Esophagus muscularis mucosa (tissue), 4 donors: ENCODE measurements at regions not wholly inside any gene's neighbourhood (a gene's known extent, or its start where the extent isn't known, plus 50 kb on each side); places are given as distances from the start of the nearest gene placed in this dataset.
"Not testable (repeated sequence)": the region's sequence is repeated elsewhere in the genome, so short reads cannot be mapped to it uniquely, and the experiment has no call there.

Source experiments
- DNase-seq: peaks from one replicate; pipeline ENCODE4 v3.0.0-alpha.2; 2017; ENCODE audit errors: extremely low spot score
- H3K27ac ChIP-seq, 4 donors: fragments of 200-600 bp; sonication (generic); replicated peaks in 1 of 4; 1 replicate in 3 of 4; 2 replicates in 1 of 4; pipeline ENCODE4 v1.5.1; 2016 to 2019; ENCODE audit warnings: mild to moderate bottlenecking in 1 of 4
- H3K27me3 ChIP-seq, 4 donors: fragments of 200-600 bp; sonication (generic); one replicate each; pipeline versions ENCODE4 v1.5.1 to v1.6.0; 2016 to 2019
- H3K36me3 ChIP-seq, 4 donors: fragments of 200-600 bp; sonication (generic); one replicate each; pipeline ENCODE4 v1.5.1; 2016 to 2019
- H3K4me1 ChIP-seq, 4 donors: fragments of 200-600 bp; sonication (generic); one replicate each; pipeline ENCODE4 v1.5.1; 2016 to 2019
- H3K4me3 ChIP-seq, 4 donors: fragments of 200-600 bp; sonication (generic); 1 replicate in 2 of 4; 2 replicates in 2 of 4; pipeline ENCODE4 v1.5.1; 2016 to 2019; ENCODE audit warnings: mild to moderate bottlenecking in 4 of 4, moderate library complexity in 1 of 4
- H3K9me3 ChIP-seq, 4 donors: fragments of 200-600 bp; sonication (generic); 1 replicate in 3 of 4; 2 replicates in 1 of 4; pipeline ENCODE4 v1.5.1; 2016 to 2019
- CTCF ChIP-seq, 3 experiments: fragments of 200-600 bp in 2 of 3; fragments of 450-650 bp in 1 of 3; sonication (generic) in 2 of 3; IDR thresholded peaks; one replicate each; pipeline ENCODE4 v1.5.1; 2017 to 2019; ENCODE audit warnings: antibody characterized with exemption in 3 of 3, mild to moderate bottlenecking in 2 of 3, moderate library complexity in 1 of 3
- EP300 ChIP-seq: sonication (generic); formaldehyde crosslinking; IDR thresholded peaks from one replicate; pipeline ENCODE4 v1.6.1; 2017; ENCODE audit warnings: antibody characterized with exemption
- POLR2A ChIP-seq: fragments of 450-650 bp; IDR thresholded peaks from one replicate; pipeline ENCODE4 v1.6.1; 2017; ENCODE audit warnings: antibody characterized with exemption, moderate library complexity, mild to moderate bottlenecking, low read depth
- POLR2AphosphoS5 ChIP-seq, 2 donors: sonication (generic); formaldehyde crosslinking; IDR thresholded peaks; one replicate each; pipeline ENCODE4 v1.6.1; 2017; ENCODE audit warnings: antibody characterized with exemption in 2 of 2
- WGBS: methylation state at CpG from one replicate; pipeline ENCODE4 v1.1.5; 2018; 5-methylcytosine and 5-hydroxymethylcytosine counted together
- intact Hi-C: fragments of 100-400 bp; cut with DNase I; formaldehyde crosslinking; loops from one replicate; pipeline ENCODE4 v1.15.1; 2023

DNA sequence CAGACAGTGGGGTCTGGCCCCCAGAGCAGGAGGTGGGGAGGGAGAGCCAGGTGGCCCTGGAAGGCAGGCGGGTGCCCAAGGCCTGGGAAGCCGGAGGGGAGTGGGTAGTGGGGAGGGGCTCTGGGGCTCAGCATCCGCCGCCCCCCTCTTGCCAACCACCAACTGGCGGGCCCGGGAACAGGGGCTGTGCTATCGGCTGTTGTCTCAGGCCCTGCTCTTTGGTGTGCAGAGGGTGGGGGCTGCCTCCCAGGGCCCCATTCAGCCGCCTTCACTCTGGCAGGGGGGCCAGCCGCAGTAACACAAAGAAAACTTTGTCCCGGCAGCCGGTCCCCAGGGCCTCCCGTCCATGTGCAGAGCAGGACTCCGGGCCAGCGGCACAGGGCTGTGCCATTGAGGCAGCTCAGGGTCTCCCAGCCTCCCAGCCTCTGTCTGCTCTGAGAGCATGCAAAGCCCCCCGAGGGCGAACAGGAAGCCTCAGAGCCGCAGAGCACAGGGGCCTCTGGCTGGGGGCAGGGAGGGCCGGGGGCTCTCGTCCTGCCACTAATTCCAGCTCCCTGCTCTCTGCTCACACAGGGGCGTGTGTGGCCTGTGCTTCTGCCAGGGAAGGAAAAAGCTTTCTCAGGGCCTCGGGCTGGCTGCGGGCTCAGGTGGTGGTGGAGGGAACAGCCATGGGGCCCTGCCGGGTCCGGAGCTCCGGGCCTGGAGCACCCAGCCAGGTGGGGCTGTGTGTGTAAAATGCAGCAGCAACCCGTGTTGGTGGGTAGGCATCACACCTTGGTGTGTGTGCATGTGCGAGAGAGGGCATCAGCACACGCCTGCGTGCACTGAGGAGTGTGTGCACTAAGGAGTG, 54.2 kb upstream of the NOTCH1 start:
- DNase-seq, result no peak
- H3K4me1 ChIP-seq, result peaks cover 8 to 41% (median 32%) of the 10 kb centered on the region in 4 donors
- H3K36me3 ChIP-seq, result no peaks in the 10 kb centered on the region
- intact Hi-C loops, result no loop called here
- TF ChIP-seq EP300 (no peak), POLR2A (no peak), CTCF (IDR thresholded peaks at IDR 0.05) (no peak), POLR2AphosphoS5 (IDR thresholded peaks at IDR 0.05) (no peak)
- 70% methylated on average over 19 of the region's 29 CpGs for WGBS
- no peak overlapping the region for H3K27ac ChIP-seq
- peaks cover 0 to 56% (median 0%) of the 10 kb centered on the region in 4 donors for H3K27me3 ChIP-seq
- H3K4me3 ChIP-seq, result no peak overlapping the region
- no peaks in the 10 kb centered on the region for H3K9me3 ChIP-seq

- intact Hi-C loops, result no loop called here
- peaks cover 0 to 34% (median 23%) of the 10 kb centered on the region in 4 donors for H3K4me1 ChIP-seq
- peaks cover 0 to 48% (median 0%) of the 10 kb centered on the region in 4 donors for H3K27me3 ChIP-seq
- H3K4me3 ChIP-seq, result no peak overlapping the region
- H3K36me3 ChIP-seq, result no peaks in the 10 kb centered on the region
- 92% methylated on average over 8 of the region's 18 CpGs for WGBS
- no peak overlapping the region for H3K27ac ChIP-seq
- no peak for DNase-seq
- no peaks in the 10 kb centered on the region for H3K9me3 ChIP-seq
- TF ChIP-seq POLR2A (no peak), EP300 (no peak), POLR2AphosphoS5 (IDR thresholded peaks at IDR 0.05) (no peak), CTCF (IDR thresholded peaks at IDR 0.05) (no peak)
Observed at GRCh38 chr9:136599074-136599531, 53.3 kb upstream of the NOTCH1 start.

GRCh38 chr9:136598390-136599073, 52.7 kb upstream of the NOTCH1 start:
- Histone ChIP-seq H3K4me1 (peaks cover 0 to 29% (median 17%) of the 10 kb centered on the region in 4 donors), H3K27me3 (peaks cover 0 to 42% (median 0%) of the 10 kb centered on the region in 4 donors)
- H3K4me3 ChIP-seq, H3K9me3 ChIP-seq, H3K36me3 ChIP-seq, intact Hi-C loops, H3K27ac ChIP-seq, DNase-seq: not testable (repeated sequence)
- WGBS, result 84% methylated on average over 8 of the region's 13 CpGs

- Histone ChIP-seq H3K36me3 (no peaks in the 10 kb centered on the region), H3K27ac (no peak overlapping the region), H3K4me1 (peaks cover 0 to 29% (median 14%) of the 10 kb centered on the region in 4 donors), H3K4me3 (no peak overlapping the region), H3K9me3 (no peaks in the 10 kb centered on the region), H3K27me3 (peaks cover 0 to 36% (median 0%) of the 10 kb centered on the region in 4 donors)
- TF ChIP-seq EP300, result no peak
- no peak for TF ChIP-seq POLR2A
- TF ChIP-seq CTCF (IDR thresholded peaks at IDR 0.05), result no peak
- no peak for TF ChIP-seq POLR2AphosphoS5 (IDR thresholded peaks at IDR 0.05)
- no peak for DNase-seq
- intact Hi-C loops, result no loop called here
- 91% methylated on average over 9 of the region's 9 CpGs for WGBS
Observed at GRCh38 chr9:136597965-136598364, 52.1 kb upstream of the NOTCH1 start.

GRCh38 chr9:136597141-136597885, 51.5 kb upstream of the NOTCH1 start:
- H3K36me3 ChIP-seq, result no peaks in the 10 kb centered on the region
- H3K4me1 ChIP-seq, result peaks cover 0 to 28% (median 14%) of the 10 kb centered on the region in 4 donors
- H3K9me3 ChIP-seq, result no peaks in the 10 kb centered on the region
- TF ChIP-seq POLR2A (no peak), CTCF (IDR thresholded peaks at IDR 0.05) (no peak), EP300 (no peak), POLR2AphosphoS5 (IDR thresholded peaks at IDR 0.05) (no peak)
- H3K4me3 ChIP-seq, result no peak overlapping the region
- 67% methylated on average over 1 of the region's 13 CpGs for WGBS
- intact Hi-C loops, result no loop called here
- H3K27ac ChIP-seq, result no peak overlapping the region
- DNase-seq, result no peak
- H3K27me3 ChIP-seq, result peaks cover 0 to 30% (median 0%) of the 10 kb centered on the region in 4 donors
